BJ (cell line): ENCODE measurements at regions not wholly inside any gene's neighbourhood (a gene's known extent, or its start where the extent isn't known, plus 50 kb on each side); places are given as distances from the start of the nearest gene placed in this dataset.

Source experiments
- CTCF ChIA-PET: fragments of 350-600 bp; formaldehyde crosslinking; extraction: SDS; loops from one replicate; lab custom pipeline; 2021; ENCODE audit warnings: antibody characterized with exemption, inconsistent platforms; lab: Yijun Ruan, JAX
- POLR2A ChIA-PET: fragments of 300-600 bp; sonication (Branson Sonifier 250); formaldehyde crosslinking; extraction: SDS; loops from one replicate; lab custom pipeline; 2021; ENCODE audit warnings: antibody characterized with exemption; lab: Charles Lee
- DNase-seq: peaks from one replicate; pipeline ENCODE4 v3.0.0-alpha.2; 2011; ENCODE audit warnings: low read depth
- H3K27me3 ChIP-seq: 2 replicates; pipeline ENCODE4 v1.6.0; 2011; ENCODE audit warnings: low read length; ENCODE audit not compliant: control insufficient read depth, insufficient read depth
- H3K36me3 ChIP-seq: 2 replicates; pipeline ENCODE4 v1.5.1; 2011; ENCODE audit warnings: low read length; ENCODE audit not compliant: control insufficient read depth, insufficient read depth
- H3K4me3 ChIP-seq: 2 replicates; pipeline ENCODE4 v1.5.1; 2011; ENCODE audit warnings: low read depth, mild to moderate bottlenecking, control low read depth, low read length
- TF ChIP-seq, protein P1 (sequence below): IDR thresholded peaks from 2 replicates; pipeline ENCODE4 v1.5.1; 2011; ENCODE audit warnings: low read depth, mild to moderate bottlenecking, control low read depth, inconsistent platforms, low read length, moderate library complexity; ENCODE audit not compliant: insufficient read depth

GRCh38 chr5:20340126-20340525 lies 352.1 kb upstream of the CDH18 start:
- ChIA-PET POLR2A (no interaction called here), CTCF (no interaction called here)
- H3K27me3 ChIP-seq = no peaks in the 10 kb centered on the region
- TF ChIP-seq, protein P1, sequence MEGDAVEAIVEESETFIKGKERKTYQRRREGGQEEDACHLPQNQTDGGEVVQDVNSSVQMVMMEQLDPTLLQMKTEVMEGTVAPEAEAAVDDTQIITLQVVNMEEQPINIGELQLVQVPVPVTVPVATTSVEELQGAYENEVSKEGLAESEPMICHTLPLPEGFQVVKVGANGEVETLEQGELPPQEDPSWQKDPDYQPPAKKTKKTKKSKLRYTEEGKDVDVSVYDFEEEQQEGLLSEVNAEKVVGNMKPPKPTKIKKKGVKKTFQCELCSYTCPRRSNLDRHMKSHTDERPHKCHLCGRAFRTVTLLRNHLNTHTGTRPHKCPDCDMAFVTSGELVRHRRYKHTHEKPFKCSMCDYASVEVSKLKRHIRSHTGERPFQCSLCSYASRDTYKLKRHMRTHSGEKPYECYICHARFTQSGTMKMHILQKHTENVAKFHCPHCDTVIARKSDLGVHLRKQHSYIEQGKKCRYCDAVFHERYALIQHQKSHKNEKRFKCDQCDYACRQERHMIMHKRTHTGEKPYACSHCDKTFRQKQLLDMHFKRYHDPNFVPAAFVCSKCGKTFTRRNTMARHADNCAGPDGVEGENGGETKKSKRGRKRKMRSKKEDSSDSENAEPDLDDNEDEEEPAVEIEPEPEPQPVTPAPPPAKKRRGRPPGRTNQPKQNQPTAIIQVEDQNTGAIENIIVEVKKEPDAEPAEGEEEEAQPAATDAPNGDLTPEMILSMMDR = no peak
- DNase-seq = no peak
- no peaks in the 10 kb centered on the region for H3K36me3 ChIP-seq
- H3K4me3 ChIP-seq = no peak overlapping the region

DNA sequence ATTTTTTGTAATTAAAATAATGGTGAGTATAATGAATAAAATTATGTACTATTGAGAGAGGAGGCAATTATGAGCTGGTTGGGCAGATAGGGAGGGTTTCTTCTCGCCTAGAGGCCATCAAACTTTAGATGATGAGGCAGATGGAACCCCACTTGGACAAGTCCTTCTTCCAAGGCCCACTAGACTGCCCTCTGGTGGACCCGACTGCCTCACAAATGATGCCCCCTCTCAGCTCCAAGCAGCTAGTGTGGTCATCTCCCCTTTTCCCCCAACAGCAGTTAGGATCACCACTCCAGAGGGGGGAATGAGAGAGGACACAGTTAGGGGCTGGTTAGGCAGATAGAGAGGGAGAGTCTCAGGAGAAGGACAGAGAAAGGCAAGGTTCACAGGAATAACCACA lies 348.0 kb upstream of the CDH18 start:
- no peak overlapping the region for H3K4me3 ChIP-seq
- ChIA-PET POLR2A (no interaction called here), CTCF (no interaction called here)
- no peaks in the 10 kb centered on the region for H3K36me3 ChIP-seq
- no peaks in the 10 kb centered on the region for H3K27me3 ChIP-seq
- TF ChIP-seq, protein P1 = no peak
- no peak for DNase-seq

GRCh38 chr5:20331826-20332225 lies 343.8 kb upstream of the CDH18 start:
- Histone ChIP-seq H3K4me3 (no peak overlapping the region), H3K27me3 (no peaks in the 10 kb centered on the region), H3K36me3 (no peaks in the 10 kb centered on the region)
- ChIA-PET CTCF (no interaction called here), POLR2A (no interaction called here)
- DNase-seq = no peak
- TF ChIP-seq, protein P1 = no peak

DNA sequence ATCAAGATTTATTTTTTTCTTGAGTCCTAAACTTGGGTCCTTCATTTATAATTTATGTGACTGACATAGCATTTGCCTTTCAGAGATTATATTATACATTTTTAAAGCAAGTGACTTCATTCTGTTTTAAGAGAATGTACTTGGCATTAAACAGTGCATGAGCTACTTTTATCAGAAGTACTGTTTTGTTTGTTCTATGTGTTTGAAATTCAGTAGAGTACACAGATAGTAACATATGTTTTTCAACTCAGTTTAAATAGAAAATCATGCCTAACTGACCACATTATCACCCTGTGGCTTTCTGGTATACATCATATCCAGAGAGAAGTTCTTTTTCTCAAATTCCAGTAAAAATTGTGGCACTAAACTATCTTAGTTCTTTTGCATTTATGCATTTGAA lies 335.3 kb upstream of the CDH18 start:
- ChIA-PET CTCF (no interaction called here), POLR2A (no interaction called here)
- H3K27me3 ChIP-seq = no peaks in the 10 kb centered on the region
- H3K36me3 ChIP-seq = no peaks in the 10 kb centered on the region
- DNase-seq = no peak
- no peak overlapping the region for H3K4me3 ChIP-seq
- TF ChIP-seq, protein P1 = no peak

- TF ChIP-seq, protein P1 = no peak
- Histone ChIP-seq H3K27me3 (no peaks in the 10 kb centered on the region), H3K36me3 (no peaks in the 10 kb centered on the region), H3K4me3 (no peak overlapping the region)
- CTCF ChIA-PET = no interaction called here
- POLR2A ChIA-PET = no interaction called here
- DNase-seq = no peak
Measured at GRCh38 chr5:20307391-20307790, 319.4 kb upstream of the CDH18 start.
